ENCODE measurements at regions not wholly inside any gene's neighbourhood (a gene's known extent, or its start where the extent isn't known, plus 50 kb on each side); places are given as distances from the start of the nearest gene placed in this dataset.

DNA sequence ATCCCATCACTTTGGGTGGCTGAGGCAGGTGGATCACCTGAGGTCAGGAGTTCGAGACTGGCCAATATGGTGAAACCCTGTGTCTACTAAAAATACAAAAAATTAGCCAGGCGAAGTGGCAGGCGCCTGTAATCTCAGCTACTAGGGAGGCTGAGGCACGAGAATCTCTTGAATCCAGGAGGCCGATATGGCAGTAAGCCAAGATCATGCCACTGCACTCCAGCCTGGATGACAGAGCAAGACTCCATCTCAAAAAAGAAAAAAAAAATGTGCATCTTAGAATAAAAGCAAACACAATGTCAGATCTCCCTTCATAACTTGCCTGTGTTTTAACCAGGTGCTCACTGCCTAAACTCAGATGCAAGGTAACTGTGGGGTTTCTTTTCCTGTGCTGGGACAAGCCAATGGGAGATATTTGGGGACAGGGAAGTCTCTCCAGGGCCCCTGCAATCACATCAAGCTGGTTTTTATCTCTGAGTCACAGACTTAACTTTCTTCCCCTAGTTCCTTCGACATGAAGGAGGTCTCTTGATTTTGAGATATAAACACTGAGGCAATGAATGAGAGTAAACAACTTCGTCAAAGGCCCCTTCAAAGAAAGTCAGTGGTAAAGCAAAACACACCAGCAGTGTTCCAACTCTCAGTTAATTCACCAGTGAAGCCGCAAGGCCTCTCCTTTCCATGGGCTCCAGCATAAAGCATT lies 99.1 kb downstream of the SNX18 start:
- ChIA-PET POLR2A (no interaction called here), CTCF (no interaction called here)
- no peak overlapping the region for H3K9ac ChIP-seq
- no peaks in the 10 kb centered on the region for H3K4me1 ChIP-seq (ENCODE audit: control insufficient read depth in 1 of 2, insufficient read depth in 2 of 2, low read depth in 1 of 2, low read length in 1 of 2)
- peaks cover 10% of the 10 kb centered on the region; the same call in 1 of the 2 replicates for H3K27me3 ChIP-seq (ENCODE audit: insufficient read depth)
- H3K9me3 ChIP-seq = no peaks in the 10 kb centered on the region
- WGBS (ENCODE audit: low lambda C conversion rate) = 58% methylated on average over 8 of the region's 8 CpGs
- H3K4me3 ChIP-seq (ENCODE audit: low read depth in 2 of 2, low read length in 1 of 2) = no peak overlapping the region
- no peaks in the 10 kb centered on the region for H4K20me1 ChIP-seq (ENCODE audit: insufficient read depth)
- no peak overlapping the region for H2AFZ ChIP-seq (ENCODE audit: low read depth)
- TF ChIP-seq GATA2 (CRISPR knock-in tag; IDR thresholded peaks at IDR 0.05) = no peak
- TF ChIP-seq, protein P1, sequence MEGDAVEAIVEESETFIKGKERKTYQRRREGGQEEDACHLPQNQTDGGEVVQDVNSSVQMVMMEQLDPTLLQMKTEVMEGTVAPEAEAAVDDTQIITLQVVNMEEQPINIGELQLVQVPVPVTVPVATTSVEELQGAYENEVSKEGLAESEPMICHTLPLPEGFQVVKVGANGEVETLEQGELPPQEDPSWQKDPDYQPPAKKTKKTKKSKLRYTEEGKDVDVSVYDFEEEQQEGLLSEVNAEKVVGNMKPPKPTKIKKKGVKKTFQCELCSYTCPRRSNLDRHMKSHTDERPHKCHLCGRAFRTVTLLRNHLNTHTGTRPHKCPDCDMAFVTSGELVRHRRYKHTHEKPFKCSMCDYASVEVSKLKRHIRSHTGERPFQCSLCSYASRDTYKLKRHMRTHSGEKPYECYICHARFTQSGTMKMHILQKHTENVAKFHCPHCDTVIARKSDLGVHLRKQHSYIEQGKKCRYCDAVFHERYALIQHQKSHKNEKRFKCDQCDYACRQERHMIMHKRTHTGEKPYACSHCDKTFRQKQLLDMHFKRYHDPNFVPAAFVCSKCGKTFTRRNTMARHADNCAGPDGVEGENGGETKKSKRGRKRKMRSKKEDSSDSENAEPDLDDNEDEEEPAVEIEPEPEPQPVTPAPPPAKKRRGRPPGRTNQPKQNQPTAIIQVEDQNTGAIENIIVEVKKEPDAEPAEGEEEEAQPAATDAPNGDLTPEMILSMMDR (IDR thresholded peaks at IDR 0.05) = no peak
- no peak for TF ChIP-seq ELF1 (IDR thresholded peaks at IDR 0.05)
- H3K36me3 ChIP-seq (replicated peaks in 1 of 2; ENCODE audit: control insufficient read depth in 1 of 2, insufficient read depth in 2 of 2, low read length in 1 of 2) = no peaks in the 10 kb centered on the region
- H3K4me2 ChIP-seq = no peak overlapping the region
- H3K79me2 ChIP-seq (ENCODE audit: insufficient read depth) = no peaks in the 10 kb centered on the region
- no peaks in the 10 kb centered on the region for H3F3A ChIP-seq (replicated peaks; ENCODE audit: insufficient read depth)
- H3K27ac ChIP-seq (ENCODE audit: low read depth in 2 of 2, low read length in 1 of 2) = no peak overlapping the region
- H3K9me2 ChIP-seq = no peaks in the 10 kb centered on the region
- DNase-seq = no peak

DNA sequence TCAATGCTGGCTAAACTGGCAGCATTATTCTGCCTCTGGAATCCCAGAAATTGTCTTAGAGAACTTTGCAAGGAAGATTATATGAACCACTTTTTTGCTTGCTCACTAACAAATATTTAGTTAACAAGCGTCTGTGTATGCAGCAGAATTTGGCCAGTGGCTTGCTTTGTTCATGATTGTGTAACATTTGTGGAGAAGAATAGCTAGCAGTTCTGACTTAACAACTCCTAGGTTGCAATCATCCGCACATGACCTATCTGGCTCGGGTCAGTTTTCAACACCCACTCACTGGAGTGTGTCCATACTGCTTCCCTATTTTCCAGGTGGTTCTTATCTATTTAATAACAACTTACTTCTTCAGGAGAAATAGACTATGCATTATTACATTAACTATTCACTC lies 98.5 kb downstream of the SNX18 start:
- Histone ChIP-seq H3K4me2 (no peak overlapping the region), H3K9me3 (no peaks in the 10 kb centered on the region), H3K9ac (no peak overlapping the region), H3K27me3 (ENCODE audit: insufficient read depth) (peaks cover 10% of the 10 kb centered on the region; the same call in 1 of the 2 replicates), H3K4me1 (ENCODE audit: control insufficient read depth in 1 of 2, insufficient read depth in 2 of 2, low read depth in 1 of 2, low read length in 1 of 2) (no peaks in the 10 kb centered on the region), H3F3A (replicated peaks; ENCODE audit: insufficient read depth) (no peaks in the 10 kb centered on the region), H3K79me2 (ENCODE audit: insufficient read depth) (no peaks in the 10 kb centered on the region), H3K9me2 (no peaks in the 10 kb centered on the region), H3K36me3 (replicated peaks in 1 of 2; ENCODE audit: control insufficient read depth in 1 of 2, insufficient read depth in 2 of 2, low read length in 1 of 2) (no peaks in the 10 kb centered on the region), H4K20me1 (ENCODE audit: insufficient read depth) (no peaks in the 10 kb centered on the region), H3K4me3 (ENCODE audit: low read depth in 2 of 2, low read length in 1 of 2) (no peak overlapping the region), H2AFZ (ENCODE audit: low read depth) (no peak overlapping the region), H3K27ac (ENCODE audit: low read depth in 2 of 2, low read length in 1 of 2) (no peak overlapping the region)
- ChIA-PET CTCF (no interaction called here), POLR2A (no interaction called here)
- no peak for DNase-seq
- WGBS (ENCODE audit: low lambda C conversion rate) = 21% methylated on average over 3 of the region's 3 CpGs
- TF ChIP-seq TCF12 (IDR thresholded peaks at IDR 0.05) (no peak), CHD2 (IDR thresholded peaks at IDR 0.05; ENCODE audit: low read length, partially characterized antibody) (no peak), NRF1 (IDR thresholded peaks at IDR 0.05; ENCODE audit: low read depth, low read length) (no peak)
- TF ChIP-seq, protein P2, sequence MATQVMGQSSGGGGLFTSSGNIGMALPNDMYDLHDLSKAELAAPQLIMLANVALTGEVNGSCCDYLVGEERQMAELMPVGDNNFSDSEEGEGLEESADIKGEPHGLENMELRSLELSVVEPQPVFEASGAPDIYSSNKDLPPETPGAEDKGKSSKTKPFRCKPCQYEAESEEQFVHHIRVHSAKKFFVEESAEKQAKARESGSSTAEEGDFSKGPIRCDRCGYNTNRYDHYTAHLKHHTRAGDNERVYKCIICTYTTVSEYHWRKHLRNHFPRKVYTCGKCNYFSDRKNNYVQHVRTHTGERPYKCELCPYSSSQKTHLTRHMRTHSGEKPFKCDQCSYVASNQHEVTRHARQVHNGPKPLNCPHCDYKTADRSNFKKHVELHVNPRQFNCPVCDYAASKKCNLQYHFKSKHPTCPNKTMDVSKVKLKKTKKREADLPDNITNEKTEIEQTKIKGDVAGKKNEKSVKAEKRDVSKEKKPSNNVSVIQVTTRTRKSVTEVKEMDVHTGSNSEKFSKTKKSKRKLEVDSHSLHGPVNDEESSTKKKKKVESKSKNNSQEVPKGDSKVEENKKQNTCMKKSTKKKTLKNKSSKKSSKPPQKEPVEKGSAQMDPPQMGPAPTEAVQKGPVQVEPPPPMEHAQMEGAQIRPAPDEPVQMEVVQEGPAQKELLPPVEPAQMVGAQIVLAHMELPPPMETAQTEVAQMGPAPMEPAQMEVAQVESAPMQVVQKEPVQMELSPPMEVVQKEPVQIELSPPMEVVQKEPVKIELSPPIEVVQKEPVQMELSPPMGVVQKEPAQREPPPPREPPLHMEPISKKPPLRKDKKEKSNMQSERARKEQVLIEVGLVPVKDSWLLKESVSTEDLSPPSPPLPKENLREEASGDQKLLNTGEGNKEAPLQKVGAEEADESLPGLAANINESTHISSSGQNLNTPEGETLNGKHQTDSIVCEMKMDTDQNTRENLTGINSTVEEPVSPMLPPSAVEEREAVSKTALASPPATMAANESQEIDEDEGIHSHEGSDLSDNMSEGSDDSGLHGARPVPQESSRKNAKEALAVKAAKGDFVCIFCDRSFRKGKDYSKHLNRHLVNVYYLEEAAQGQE (IDR thresholded peaks at IDR 0.05; ENCODE audit: low read depth, low read length) = no peak

Data from SK-N-SH (cell line).